ENCODE measurements at regions not wholly inside any gene's neighbourhood (a gene's known extent, or its start where the extent isn't known, plus 50 kb on each side); places are given as distances from the start of the nearest gene placed in this dataset.

DNA sequence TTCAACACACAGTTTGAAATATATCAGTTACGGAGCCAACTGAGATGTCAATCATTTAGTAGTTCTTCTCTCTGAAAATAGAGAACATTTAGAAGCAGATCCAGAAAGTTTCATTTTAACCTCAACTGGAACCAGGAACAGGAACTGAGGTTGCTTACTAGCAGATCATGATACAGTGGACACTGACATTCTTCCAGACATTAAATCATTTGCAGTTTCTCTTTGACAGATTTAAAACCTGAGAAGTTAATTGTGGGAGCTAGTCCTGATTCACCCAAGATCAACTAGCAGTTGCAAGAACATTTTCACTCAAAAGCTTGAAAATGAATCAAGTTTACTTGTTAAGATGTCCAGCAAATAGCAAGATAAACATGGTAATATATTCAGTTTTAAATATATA lies 135.4 kb downstream of the SLC17A6 start:
- TF ChIP-seq, protein P1, sequence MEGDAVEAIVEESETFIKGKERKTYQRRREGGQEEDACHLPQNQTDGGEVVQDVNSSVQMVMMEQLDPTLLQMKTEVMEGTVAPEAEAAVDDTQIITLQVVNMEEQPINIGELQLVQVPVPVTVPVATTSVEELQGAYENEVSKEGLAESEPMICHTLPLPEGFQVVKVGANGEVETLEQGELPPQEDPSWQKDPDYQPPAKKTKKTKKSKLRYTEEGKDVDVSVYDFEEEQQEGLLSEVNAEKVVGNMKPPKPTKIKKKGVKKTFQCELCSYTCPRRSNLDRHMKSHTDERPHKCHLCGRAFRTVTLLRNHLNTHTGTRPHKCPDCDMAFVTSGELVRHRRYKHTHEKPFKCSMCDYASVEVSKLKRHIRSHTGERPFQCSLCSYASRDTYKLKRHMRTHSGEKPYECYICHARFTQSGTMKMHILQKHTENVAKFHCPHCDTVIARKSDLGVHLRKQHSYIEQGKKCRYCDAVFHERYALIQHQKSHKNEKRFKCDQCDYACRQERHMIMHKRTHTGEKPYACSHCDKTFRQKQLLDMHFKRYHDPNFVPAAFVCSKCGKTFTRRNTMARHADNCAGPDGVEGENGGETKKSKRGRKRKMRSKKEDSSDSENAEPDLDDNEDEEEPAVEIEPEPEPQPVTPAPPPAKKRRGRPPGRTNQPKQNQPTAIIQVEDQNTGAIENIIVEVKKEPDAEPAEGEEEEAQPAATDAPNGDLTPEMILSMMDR (IDR thresholded peaks at IDR 0.05), result no peak
- TF ChIP-seq POLR2A (IDR thresholded peaks at IDR 0.05), result no peak
